ENCODE measurements at regions not wholly inside any gene's neighbourhood (a gene's known extent, or its start where the extent isn't known, plus 50 kb on each side); places are given as distances from the start of the nearest gene placed in this dataset.

DNA sequence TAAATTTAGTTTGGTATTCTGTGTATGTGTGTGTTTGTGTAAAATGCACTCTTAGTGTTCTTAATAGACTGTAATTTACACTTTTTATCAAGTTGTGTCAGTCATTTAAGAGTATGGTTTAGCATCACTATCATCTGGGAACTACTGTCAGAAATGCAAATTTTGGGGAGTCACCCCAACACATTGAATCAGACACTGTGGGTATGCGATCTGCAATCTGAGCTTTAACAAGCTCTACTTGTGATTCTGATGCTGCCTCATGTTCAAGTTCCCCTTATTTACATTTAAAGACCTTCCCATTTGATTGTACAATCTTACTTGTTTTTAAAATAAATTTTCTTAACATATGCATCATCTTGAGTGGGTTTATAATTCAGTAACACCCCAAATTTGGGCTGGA, 218.1 kb upstream of the FOXP2 start:
- Histone ChIP-seq H3K9me2 (no peaks in the 10 kb centered on the region), H3K27ac (ENCODE audit: low read depth in 2 of 2, low read length in 1 of 2) (no peak overlapping the region), H3K9ac (no peak overlapping the region), H3K4me2 (no peak overlapping the region), H3K4me1 (ENCODE audit: control insufficient read depth in 1 of 2, insufficient read depth in 2 of 2, low read depth in 1 of 2, low read length in 1 of 2) (no peaks in the 10 kb centered on the region), H3K9me3 (no peaks in the 10 kb centered on the region), H3K4me3 (ENCODE audit: low read depth in 2 of 2, low read length in 1 of 2) (no peak overlapping the region), H3K36me3 (replicated peaks in 1 of 2; ENCODE audit: control insufficient read depth in 1 of 2, insufficient read depth in 2 of 2, low read length in 1 of 2) (no peaks in the 10 kb centered on the region), H3K27me3 (ENCODE audit: insufficient read depth) (0 out of 2 replicates have a peak, but pooled peaks cover 13% of the 10 kb centered on the region), H4K20me1 (ENCODE audit: insufficient read depth) (no peaks in the 10 kb centered on the region), H3K79me2 (ENCODE audit: insufficient read depth) (no peaks in the 10 kb centered on the region), H2AFZ (ENCODE audit: low read depth) (no peak overlapping the region), H3F3A (replicated peaks; ENCODE audit: insufficient read depth) (no peaks in the 10 kb centered on the region)
- ChIA-PET CTCF (interaction anchor here (0.6 kb wide), 1 partner anchor 486 kb away, joined by 4 read pairs; no protein-coding TSS in a partner anchor), POLR2A (no interaction called here)
- DNase-seq = no peak
- 3% methylated on average over 1 of the region's 1 CpG for WGBS (ENCODE audit: low lambda C conversion rate)
- TF ChIP-seq EZH2phosphoT487 (IDR thresholded peaks at IDR 0.05; ENCODE audit: borderline replicate concordance, low read depth) (no peak), CHD2 (IDR thresholded peaks at IDR 0.05; ENCODE audit: low read length, partially characterized antibody) (no peak), RAD21 (IDR thresholded peaks at IDR 0.05; ENCODE audit: low read length) (no peak), FOXM1 (IDR thresholded peaks at IDR 0.05; ENCODE audit: low read depth) (no peak), GATA2 (CRISPR knock-in tag; IDR thresholded peaks at IDR 0.05) (no peak), TAF1 (IDR thresholded peaks at IDR 0.05; ENCODE audit: borderline replicate concordance, low read depth, low read length) (no peak), SIN3A (IDR thresholded peaks at IDR 0.05; ENCODE audit: borderline replicate concordance, low read depth, low read length) (no peak), MEF2A (IDR thresholded peaks at IDR 0.05; ENCODE audit: borderline replicate concordance, low read depth) (no peak), EP300 (IDR thresholded peaks at IDR 0.05; ENCODE audit: borderline replicate concordance in 1 of 2, low read depth in 1 of 2, low read length in 1 of 2) (no peak), IRF3 (IDR thresholded peaks at IDR 0.05; ENCODE audit: low read depth, low read length) (no peak), TCF12 (IDR thresholded peaks at IDR 0.05) (no peak), RXRA (IDR thresholded peaks at IDR 0.05; ENCODE audit: borderline replicate concordance, low read depth) (no peak), POLR2AphosphoS5 (IDR thresholded peaks at IDR 0.05; ENCODE audit: low read depth, low read length) (no peak)
- TF ChIP-seq, protein P1, sequence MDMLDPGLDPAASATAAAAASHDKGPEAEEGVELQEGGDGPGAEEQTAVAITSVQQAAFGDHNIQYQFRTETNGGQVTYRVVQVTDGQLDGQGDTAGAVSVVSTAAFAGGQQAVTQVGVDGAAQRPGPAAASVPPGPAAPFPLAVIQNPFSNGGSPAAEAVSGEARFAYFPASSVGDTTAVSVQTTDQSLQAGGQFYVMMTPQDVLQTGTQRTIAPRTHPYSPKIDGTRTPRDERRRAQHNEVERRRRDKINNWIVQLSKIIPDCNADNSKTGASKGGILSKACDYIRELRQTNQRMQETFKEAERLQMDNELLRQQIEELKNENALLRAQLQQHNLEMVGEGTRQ (IDR thresholded peaks at IDR 0.05; ENCODE audit: borderline replicate concordance, low read depth, low read length) = no peak
- TF ChIP-seq, protein P2, sequence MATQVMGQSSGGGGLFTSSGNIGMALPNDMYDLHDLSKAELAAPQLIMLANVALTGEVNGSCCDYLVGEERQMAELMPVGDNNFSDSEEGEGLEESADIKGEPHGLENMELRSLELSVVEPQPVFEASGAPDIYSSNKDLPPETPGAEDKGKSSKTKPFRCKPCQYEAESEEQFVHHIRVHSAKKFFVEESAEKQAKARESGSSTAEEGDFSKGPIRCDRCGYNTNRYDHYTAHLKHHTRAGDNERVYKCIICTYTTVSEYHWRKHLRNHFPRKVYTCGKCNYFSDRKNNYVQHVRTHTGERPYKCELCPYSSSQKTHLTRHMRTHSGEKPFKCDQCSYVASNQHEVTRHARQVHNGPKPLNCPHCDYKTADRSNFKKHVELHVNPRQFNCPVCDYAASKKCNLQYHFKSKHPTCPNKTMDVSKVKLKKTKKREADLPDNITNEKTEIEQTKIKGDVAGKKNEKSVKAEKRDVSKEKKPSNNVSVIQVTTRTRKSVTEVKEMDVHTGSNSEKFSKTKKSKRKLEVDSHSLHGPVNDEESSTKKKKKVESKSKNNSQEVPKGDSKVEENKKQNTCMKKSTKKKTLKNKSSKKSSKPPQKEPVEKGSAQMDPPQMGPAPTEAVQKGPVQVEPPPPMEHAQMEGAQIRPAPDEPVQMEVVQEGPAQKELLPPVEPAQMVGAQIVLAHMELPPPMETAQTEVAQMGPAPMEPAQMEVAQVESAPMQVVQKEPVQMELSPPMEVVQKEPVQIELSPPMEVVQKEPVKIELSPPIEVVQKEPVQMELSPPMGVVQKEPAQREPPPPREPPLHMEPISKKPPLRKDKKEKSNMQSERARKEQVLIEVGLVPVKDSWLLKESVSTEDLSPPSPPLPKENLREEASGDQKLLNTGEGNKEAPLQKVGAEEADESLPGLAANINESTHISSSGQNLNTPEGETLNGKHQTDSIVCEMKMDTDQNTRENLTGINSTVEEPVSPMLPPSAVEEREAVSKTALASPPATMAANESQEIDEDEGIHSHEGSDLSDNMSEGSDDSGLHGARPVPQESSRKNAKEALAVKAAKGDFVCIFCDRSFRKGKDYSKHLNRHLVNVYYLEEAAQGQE (IDR thresholded peaks at IDR 0.05; ENCODE audit: low read depth, low read length) = no peak
- TF ChIP-seq, protein P3, sequence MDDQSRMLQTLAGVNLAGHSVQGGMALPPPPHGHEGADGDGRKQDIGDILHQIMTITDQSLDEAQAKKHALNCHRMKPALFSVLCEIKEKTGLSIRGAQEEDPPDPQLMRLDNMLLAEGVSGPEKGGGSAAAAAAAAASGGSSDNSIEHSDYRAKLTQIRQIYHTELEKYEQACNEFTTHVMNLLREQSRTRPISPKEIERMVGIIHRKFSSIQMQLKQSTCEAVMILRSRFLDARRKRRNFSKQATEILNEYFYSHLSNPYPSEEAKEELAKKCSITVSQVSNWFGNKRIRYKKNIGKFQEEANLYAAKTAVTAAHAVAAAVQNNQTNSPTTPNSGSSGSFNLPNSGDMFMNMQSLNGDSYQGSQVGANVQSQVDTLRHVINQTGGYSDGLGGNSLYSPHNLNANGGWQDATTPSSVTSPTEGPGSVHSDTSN (IDR thresholded peaks at IDR 0.05) = no peak

Measured in SK-N-SH (cell line).